ENCODE measurements at regions not wholly inside any gene's neighbourhood (a gene's known extent, or its start where the extent isn't known, plus 50 kb on each side); places are given as distances from the start of the nearest gene placed in this dataset.

GRCh38 chr14:22088614-22089342 lies 415.2 kb upstream of the OR4E1 start:
- no peak for DNase-seq

- DNase-seq: no peak
Observed at GRCh38 chr14:22086131-22086530, 412.5 kb upstream of the OR4E1 start.

DNA sequence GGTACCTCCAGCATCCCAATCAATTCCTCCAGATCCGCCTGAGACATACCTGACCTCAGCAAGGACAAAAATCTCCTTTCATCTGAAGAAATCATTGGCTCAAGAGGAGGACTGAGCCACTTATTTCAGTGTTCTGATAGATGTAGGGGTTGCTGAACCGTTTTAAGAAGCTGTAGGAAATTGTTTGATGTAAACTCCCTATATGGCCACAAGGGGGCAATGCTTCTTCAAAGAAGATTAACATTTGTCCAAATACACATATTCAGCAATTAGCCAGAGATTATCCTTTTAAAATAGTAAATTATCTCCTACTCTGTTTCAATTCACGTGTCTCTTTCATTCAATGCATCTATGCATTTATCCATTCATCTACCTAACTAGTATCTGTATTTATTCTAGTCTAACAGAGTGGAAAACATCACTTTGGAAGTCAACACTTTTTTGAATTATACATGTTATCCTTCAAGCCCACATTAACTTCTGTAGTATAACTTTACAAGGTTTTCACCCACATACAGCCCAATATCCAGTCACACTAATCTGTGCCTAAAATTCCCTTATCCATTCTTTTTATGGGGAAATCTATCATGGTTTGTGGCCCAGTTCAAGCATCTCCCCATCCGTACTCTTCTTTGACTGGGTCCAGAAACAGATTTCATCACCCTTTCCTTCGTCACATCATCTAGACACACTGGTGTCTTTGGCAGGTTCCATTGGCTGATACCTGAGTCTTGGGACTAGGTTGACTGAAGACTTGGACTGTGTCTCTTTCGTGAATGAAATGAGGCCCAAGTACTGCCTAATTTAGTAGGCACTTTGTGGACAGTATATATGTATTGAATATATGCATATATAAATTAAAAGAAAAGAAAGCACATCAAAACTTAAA lies 411.0 kb upstream of the OR4E1 start:
- DNase-seq: peak; percentile 62

DNA sequence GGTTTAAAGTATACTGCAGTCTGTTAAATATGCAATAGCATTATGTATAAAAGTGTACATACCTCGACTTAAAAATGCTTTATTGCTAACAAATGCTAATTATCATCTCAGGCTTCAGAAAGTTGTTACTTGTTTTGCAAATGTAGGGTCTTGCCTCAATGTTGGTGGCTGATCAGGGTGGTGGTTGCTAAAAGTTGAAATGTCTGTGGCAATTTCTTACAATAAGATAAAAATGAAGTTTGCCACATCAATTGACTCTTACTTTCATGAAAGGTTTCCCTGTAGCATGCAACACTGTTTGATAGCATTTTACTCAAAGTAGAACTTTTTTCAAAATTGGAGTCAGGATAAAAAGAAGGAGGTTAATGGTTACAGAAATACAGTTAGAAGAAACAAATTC lies 407.7 kb upstream of the OR4E1 start:
- DNase-seq: no peak

DNA sequence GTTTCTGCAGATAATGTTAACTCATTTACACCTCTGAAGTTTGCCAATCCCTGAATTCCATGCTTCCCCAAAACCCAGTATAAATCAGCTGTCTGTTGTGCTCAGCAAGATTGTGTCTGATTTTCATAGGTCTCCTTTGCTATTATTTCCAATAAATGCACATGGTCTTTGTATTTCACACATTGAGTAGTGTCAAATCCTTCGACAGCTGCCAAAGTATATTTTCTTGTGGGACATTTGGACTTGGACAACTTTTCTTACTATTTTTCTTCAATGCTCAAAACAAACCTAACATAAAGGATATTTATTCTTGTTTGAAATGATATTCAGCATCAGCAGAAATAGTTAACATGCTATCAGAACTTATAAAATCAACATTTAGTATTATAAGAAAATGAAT lies 406.1 kb upstream of the OR4E1 start:
- no peak for DNase-seq

DNA sequence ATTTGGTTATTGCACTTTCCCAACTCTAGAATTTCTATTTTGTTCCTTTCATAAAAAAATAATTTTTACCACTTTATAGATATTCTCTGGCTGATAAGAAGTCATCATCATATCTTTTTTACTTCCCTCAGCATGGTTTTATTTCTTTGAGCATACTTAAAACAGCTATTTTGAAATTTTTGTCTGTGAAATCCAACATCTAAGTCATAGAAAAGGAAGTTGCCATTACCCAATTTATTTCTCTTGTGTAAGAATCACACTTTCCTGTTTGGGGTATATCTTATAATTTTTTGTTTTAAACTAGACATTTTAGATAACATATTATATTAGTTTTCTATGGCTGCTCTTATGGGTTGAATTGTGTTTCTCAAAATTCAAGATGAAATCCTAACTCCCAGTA lies 400.2 kb upstream of the OR4E1 start:
- DNase-seq: no peak

DNA sequence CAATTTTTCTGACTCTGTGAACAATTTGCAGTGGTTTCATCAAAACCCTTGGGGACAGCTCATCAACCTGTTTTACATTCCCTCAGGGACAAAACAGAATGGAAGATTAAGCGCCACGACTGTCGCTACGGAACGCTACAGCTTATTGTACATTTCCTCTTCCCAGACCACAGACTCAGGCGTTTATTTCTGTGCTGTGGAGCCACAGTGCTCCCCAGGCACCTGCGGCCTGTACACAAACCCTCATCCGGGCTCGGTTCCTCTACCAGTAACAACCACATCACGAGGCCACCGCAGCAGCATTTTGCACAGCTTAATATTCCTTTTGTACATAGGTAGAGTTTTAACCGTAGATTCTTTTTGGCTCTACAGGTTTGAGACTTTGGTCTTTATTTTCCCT lies 397.4 kb upstream of the OR4E1 start:
- DNase-seq: no peak

DNA sequence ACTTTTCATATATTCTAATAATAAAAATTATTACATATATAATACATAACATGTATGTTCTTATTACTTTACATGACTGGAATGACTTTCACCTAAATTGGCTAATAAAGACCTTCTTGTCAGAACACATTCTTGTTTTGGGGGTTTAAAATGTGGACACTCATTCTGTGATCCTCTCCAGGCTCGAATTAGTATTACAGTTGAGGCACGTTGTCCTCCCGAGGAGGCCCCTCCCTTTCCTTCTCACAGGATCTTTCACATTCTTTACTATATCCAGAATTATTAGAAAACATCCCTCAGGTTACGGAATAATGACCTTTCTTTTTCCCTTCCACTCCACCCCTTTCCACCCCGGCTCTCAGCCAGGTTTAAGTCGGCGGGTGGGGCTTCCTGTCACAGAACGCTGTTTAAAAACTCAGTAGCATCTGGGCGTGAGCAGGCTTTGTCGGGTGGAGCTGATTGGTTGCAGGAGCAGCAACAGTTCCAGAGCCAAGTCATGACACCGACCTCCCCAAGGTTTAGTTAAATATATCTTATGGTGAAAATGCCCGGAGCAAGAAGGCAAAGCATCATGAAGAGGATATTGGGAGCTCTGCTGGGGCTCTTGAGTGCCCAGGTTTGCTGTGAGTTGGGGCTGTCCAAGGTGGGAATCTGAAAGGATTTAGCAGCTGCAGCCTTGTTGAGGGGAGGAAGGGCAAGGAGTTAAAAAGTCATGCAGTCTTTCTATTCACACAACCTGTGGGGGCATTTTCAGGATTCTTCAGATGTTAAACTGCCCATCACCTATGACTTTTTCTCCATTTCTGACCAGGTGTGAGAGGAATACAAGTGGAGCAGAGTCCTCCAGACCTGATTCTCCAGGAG lies 396.7 kb upstream of the OR4E1 start:
- no peak for DNase-seq

DNA sequence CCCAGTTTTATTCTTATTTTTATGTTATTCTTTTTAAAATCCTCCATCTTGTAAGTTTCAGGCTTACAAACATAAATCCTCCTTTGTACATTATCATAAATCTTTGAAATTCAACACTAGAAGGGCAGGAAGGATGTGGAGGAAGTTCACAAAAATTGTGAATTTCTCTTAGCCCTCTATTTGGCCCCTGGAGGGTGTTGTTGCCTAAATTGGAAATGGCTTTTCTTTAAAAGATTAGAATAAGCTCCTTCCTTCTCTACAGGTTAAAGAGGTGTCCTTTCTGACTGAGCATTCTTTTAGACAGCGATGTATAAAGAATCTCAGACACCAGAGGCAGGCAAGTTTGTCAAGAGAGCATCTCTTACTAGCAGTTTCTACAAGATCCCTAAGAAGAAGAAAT lies 391.7 kb upstream of the OR4E1 start:
- DNase-seq: no peak

GRCh38 chr14:22059201-22059600 lies 385.6 kb upstream of the OR4E1 start:
- DNase-seq: no peak

DNA sequence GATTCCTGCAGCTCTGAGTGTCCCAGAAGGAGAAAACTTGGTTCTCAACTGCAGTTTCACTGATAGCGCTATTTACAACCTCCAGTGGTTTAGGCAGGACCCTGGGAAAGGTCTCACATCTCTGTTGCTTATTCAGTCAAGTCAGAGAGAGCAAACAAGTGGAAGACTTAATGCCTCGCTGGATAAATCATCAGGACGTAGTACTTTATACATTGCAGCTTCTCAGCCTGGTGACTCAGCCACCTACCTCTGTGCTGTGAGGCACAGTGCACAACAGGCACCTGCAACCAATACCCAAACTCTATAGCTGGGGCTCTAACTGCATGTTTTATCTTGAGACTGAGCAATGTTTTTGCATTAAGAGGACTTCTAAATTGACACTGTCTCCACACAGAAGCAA lies 379.2 kb upstream of the OR4E1 start:
- DNase-seq: no peak

GRCh38 chr14:22047115-22047514 lies 373.5 kb upstream of the OR4E1 start:
- no peak for DNase-seq

DNA sequence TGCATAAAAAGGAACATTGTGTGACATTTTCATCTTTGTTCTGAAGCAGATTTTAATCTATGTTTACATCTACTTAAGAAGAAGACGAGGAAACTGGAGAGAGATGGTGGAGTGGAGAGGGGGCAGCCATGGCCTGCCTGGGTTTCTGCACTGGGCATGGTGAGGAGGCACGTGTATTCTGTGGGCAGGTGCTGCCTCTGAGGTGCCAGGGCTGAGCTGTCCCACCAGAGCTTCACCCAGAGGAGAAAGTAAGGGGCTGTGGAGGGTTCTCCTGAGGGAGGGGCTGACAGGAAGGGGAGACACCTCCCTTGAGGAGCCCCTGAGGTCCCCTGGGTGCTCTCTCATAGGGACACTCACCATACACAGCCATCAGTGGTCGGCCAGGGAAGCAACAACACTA lies 372.4 kb upstream of the OR4E1 start:
- DNase-seq: no peak

DNA sequence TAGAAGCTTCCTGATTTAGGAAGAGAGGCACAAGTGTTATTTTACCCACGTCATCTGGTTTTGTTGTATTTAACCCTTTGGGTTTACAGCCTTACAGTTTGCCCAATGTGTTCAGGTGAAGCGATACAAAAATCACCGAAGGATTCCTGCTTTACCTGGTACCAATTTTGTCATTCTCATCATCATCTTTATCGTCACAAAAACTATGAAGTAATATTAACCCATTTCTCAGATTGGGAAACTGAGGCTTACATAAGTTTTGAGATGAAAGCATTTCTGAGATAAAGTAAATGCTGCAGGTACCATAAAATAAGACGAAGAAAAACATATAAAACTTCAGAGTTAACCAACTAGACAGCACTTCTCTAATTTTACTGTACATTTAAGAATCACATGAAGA lies 370.6 kb upstream of the OR4E1 start:
- no peak for DNase-seq

DNA sequence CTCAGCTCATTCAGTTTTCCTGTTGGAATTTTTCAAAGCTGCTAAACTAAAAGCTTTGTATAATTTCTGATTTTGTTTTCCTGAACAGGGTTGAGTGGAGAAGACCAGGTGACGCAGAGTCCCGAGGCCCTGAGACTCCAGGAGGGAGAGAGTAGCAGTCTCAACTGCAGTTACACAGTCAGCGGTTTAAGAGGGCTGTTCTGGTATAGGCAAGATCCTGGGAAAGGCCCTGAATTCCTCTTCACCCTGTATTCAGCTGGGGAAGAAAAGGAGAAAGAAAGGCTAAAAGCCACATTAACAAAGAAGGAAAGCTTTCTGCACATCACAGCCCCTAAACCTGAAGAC lies 367.1 kb upstream of the OR4E1 start:
- DNase-seq: no peak

GRCh38 chr14:22039938-22040780 lies 366.5 kb upstream of the OR4E1 start:
- DNase-seq: no peak

DNA sequence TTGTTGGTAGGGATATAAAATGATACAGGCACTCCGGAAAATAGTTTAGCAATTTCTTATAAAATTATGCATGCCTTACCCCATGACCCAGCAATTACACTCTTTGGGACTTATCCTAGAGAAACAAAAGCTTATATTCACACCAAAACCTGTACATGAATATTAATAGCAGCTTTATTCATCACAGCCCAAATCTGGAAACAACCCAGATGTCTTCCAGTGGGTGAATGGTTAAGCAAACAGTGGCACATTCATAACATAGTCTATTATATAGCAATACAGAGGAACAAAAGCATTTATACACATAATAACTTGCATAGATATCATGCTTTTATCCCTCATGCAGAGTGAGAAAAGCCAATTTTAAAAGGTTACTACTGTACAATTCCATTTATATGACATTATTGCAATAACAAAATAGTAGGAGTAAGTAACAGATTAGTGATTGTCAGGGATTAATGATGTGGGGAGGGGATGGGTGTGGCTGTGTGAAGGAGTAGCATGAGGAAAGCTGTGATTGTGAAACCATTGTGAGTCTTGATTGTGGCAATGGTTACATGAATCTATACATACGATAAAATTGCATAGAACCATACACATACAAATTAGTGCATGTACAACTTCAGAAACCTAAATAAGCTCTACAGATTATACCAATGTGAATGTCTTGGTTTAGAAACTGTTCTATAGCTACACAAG lies 363.1 kb upstream of the OR4E1 start:
- DNase-seq: no peak

GRCh38 chr14:22026527-22026926 lies 352.9 kb upstream of the OR4E1 start:
- no peak for DNase-seq

DNA sequence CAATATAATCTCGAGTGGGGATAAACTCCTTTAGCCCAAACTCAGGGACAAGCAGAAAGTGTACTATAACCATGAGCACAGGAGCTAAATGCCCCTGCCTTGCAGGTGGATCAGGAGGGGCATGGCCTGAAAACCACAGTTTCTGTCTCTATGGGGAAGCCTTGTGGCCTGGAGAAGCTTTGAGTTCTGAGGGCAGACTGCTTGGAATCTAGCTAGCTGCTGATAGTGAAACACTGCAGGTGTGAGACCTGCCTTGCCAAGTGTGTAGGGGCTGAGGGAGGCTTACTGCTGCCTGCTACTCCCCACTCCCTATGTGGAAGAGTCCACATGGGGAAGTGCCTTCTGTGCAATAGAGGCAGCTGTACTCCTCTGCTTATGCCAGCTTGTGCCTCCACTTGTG lies 352.3 kb upstream of the OR4E1 start:
- DNase-seq: no peak

DNA sequence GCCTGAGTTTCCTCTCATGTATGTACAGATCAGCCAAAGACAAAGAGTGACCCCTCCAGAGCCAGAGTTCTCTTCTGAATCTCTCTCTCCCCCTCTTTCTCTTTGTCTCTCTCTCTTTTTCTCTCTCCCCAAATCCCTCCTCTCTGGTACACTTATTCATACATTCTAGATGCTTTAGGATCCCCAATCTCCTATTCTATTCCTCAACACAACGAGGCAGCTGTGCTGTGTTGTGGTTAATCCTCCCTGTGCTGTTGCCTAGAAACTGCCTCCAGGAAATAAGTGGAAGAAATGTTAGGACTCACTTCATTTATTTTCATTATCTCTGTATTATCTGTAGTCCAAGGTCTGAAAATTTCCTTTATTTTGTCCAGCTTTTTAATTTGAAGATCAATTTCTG lies 350.5 kb upstream of the OR4E1 start:
- DNase-seq: no peak

DNA sequence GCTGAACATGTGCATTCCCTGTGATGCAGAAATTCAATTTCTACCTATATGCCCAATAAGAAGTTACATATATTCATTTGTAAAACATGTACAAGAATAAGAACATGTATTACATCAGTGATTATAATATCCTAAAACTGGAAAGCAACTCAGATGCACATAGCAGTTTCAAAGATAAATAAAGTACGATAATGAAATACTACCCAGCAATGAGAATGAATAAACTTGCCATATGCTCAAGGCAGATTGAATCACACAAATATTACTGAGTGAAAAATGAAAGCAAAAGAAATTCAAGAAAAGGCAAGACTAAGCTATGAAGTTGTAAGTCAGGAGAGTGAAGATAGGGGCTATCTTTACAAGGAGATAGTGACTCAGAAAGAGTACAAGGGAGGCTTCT lies 345.3 kb upstream of the OR4E1 start:
- DNase-seq: no peak

DNA sequence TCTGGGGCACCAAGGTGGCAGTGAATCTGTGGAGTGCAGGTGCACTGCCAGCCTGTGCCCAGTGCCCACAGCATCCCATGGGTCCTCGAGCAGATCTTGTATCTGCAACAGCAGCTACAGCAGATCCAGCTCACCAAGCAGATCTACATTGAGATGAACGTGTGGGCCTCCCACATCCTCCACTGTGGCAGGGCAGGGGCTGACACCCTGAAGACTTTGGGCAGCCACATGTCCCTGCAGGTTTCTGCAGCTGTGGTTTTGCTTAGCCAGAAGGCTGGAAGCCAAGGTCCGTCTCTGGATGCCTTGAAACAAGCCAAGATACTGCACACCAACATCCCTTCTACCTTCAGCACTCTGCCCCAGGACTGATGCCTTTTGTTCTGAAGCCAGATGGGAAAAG lies 338.8 kb upstream of the OR4E1 start:
- no peak for DNase-seq
